HG02943 (cell line): ENCODE measurements at regions not wholly inside any gene's neighbourhood (a gene's known extent, or its start where the extent isn't known, plus 50 kb on each side); places are given as distances from the start of the nearest gene placed in this dataset.
A peak's percentile ranks its signal among the peaks of the same experiment; 100 is the strongest.
"Not testable (repeated sequence)": the region's sequence is repeated elsewhere in the genome, so short reads cannot be mapped to it uniquely, and the experiment has no call there.

ENCODE experiments used
- ATAC-seq: cut with Tn5 transposase; IDR thresholded peaks from one replicate; pipeline ENCODE4 v1.9.1; 2021; ENCODE audit warnings: mild to moderate bottlenecking, low read depth, moderate library complexity; ENCODE audit not compliant: unreplicated experiment

- ATAC-seq = no peak
Observed at GRCh38 chr20:36082315-36082915, 72.1 kb upstream of the EPB41L1 start.

GRCh38 chr20:36083200-36083599 lies 71.3 kb upstream of the EPB41L1 start:
- ATAC-seq = not testable (repeated sequence)

- no peak for ATAC-seq
Observed at GRCh38 chr20:36084356-36084755, 70.2 kb upstream of the EPB41L1 start.

- ATAC-seq = no peak
Observed at GRCh38 chr20:36084897-36085613, 69.5 kb upstream of the EPB41L1 start.

GRCh38 chr20:36085686-36086267 lies 68.8 kb upstream of the EPB41L1 start:
- ATAC-seq = no peak

GRCh38 chr20:36086767-36087166 lies 67.8 kb upstream of the EPB41L1 start:
- ATAC-seq = no peak

GRCh38 chr20:36090223-36090622 lies 64.3 kb upstream of the EPB41L1 start:
- no peak for ATAC-seq

GRCh38 chr20:36091561-36092397 lies 62.8 kb upstream of the EPB41L1 start:
- no peak for ATAC-seq

GRCh38 chr20:36092398-36093024 lies 62.0 kb upstream of the EPB41L1 start:
- no peak for ATAC-seq

- ATAC-seq = no peak
Observed at GRCh38 chr20:36093025-36093803, 61.3 kb upstream of the EPB41L1 start.

- ATAC-seq = no peak
Observed at GRCh38 chr20:36093804-36094145, 60.8 kb upstream of the EPB41L1 start.

GRCh38 chr20:36094497-36094896 lies 60.0 kb upstream of the EPB41L1 start:
- ATAC-seq = no peak

- ATAC-seq = no peak
Observed at GRCh38 chr20:36096435-36096834, 58.1 kb upstream of the EPB41L1 start.

- ATAC-seq = no peak
Observed at GRCh38 chr20:36097337-36098151, 57.0 kb upstream of the EPB41L1 start.

GRCh38 chr20:36098364-36098763 lies 56.2 kb upstream of the EPB41L1 start:
- peak; percentile 61 for ATAC-seq

- ATAC-seq = no peak
Observed at GRCh38 chr20:36099106-36099505, 55.4 kb upstream of the EPB41L1 start.

GRCh38 chr20:36101192-36101591 lies 53.3 kb upstream of the EPB41L1 start:
- ATAC-seq = no peak

GRCh38 chr20:36102306-36102705 lies 52.2 kb upstream of the EPB41L1 start:
- ATAC-seq = no peak
